HG03520 (cell line): ENCODE measurements at regions not wholly inside any gene's neighbourhood (a gene's known extent, or its start where the extent isn't known, plus 50 kb on each side); places are given as distances from the start of the nearest gene placed in this dataset.

Experiments used
- ATAC-seq: cut with Tn5 transposase; IDR thresholded peaks from one replicate; pipeline ENCODE4 v1.9.1; 2021; ENCODE audit warnings: mild to moderate bottlenecking, moderate library complexity; ENCODE audit not compliant: unreplicated experiment

- ATAC-seq: no peak
Observed at GRCh38 chr3:170784406-170784805, 85.6 kb downstream of the RPL22L1 start.

- no peak for ATAC-seq
Observed at GRCh38 chr3:170780955-170781354, 89.0 kb downstream of the RPL22L1 start.

- no peak for ATAC-seq
Observed at GRCh38 chr3:170780471-170780870, 89.5 kb downstream of the RPL22L1 start.

- no peak for ATAC-seq
Observed at GRCh38 chr3:170778240-170779217, 91.5 kb downstream of the RPL22L1 start.

GRCh38 chr3:170777564-170777926 is 92.5 kb downstream of the RPL22L1 start:
- ATAC-seq: no peak

GRCh38 chr3:170776887-170777563 is 93.0 kb downstream of the RPL22L1 start:
- no peak for ATAC-seq

- ATAC-seq: no peak
Observed at GRCh38 chr3:170773682-170774425, 96.1 kb downstream of the RPL22L1 start.

GRCh38 chr3:170772175-170772574 is 97.8 kb downstream of the RPL22L1 start:
- no peak for ATAC-seq

GRCh38 chr3:170768334-170768801 is 101.6 kb downstream of the RPL22L1 start:
- no peak for ATAC-seq

- ATAC-seq: no peak
Observed at GRCh38 chr3:170767576-170767941, 102.4 kb downstream of the RPL22L1 start.

GRCh38 chr3:170766823-170767575 is 103.0 kb downstream of the RPL22L1 start:
- no peak for ATAC-seq

- ATAC-seq: no peak
Observed at GRCh38 chr3:170766253-170766652, 103.7 kb downstream of the RPL22L1 start.

GRCh38 chr3:170765419-170766078 is 104.4 kb downstream of the RPL22L1 start:
- ATAC-seq: no peak

GRCh38 chr3:170764017-170764416 is 106.0 kb downstream of the RPL22L1 start:
- no peak for ATAC-seq

GRCh38 chr3:170762064-170762463 is 107.9 kb downstream of the RPL22L1 start:
- no peak for ATAC-seq

GRCh38 chr3:170761103-170761502 is 108.9 kb downstream of the RPL22L1 start:
- ATAC-seq: no peak

GRCh38 chr3:170760174-170760526 is 109.8 kb downstream of the RPL22L1 start:
- no peak for ATAC-seq

GRCh38 chr3:170759511-170760173 is 110.4 kb downstream of the RPL22L1 start:
- ATAC-seq: no peak

- no peak for ATAC-seq
Observed at GRCh38 chr3:170757038-170757437, 113.0 kb downstream of the RPL22L1 start.

- ATAC-seq: no peak
Observed at GRCh38 chr3:170754311-170754693, 115.7 kb downstream of the RPL22L1 start.
